ENCODE measurements at regions not wholly inside any gene's neighbourhood (a gene's known extent, or its start where the extent isn't known, plus 50 kb on each side); places are given as distances from the start of the nearest gene placed in this dataset.

- Histone ChIP-seq H3K4me2 (ENCODE audit: low read depth, low read length) (no peak overlapping the region), H3K56ac (ENCODE audit: extremely low read depth, insufficient read depth, low read length) (no peak overlapping the region), H3K9ac (ENCODE audit: low read depth, low read length) (no peak overlapping the region), H2BK5ac (ENCODE audit: low read depth, low read length, poor library complexity, severe bottlenecking) (no peak overlapping the region), H3K4me1 (ENCODE audit: control insufficient read depth, insufficient read depth, low read length) (no peaks in the 10 kb centered on the region), H4K5ac (ENCODE audit: low read depth, low read length) (no peak overlapping the region), H3K79me1 (ENCODE audit: low read depth in 1 of 2, low read length in 2 of 2) (no peaks in the 10 kb centered on the region), H2BK20ac (ENCODE audit: low read depth, low read length) (no peak overlapping the region), H4K91ac (ENCODE audit: insufficient read depth, low read depth, low read length) (no peak overlapping the region), H3K4me3 (ENCODE audit: insufficient read depth, low read depth, low read length) (no peak overlapping the region), H2AK5ac (ENCODE audit: low read depth, low read length) (no peak overlapping the region), H3K27me3 (ENCODE audit: control insufficient read depth, insufficient read depth, low read length) (no peaks in the 10 kb centered on the region), H3K23ac (ENCODE audit: low read depth, low read length) (no peak overlapping the region), H2AFZ (replicated peaks; ENCODE audit: low read length, poor library complexity) (no peak overlapping the region), H4K20me1 (ENCODE audit: insufficient read depth, low read length) (no peaks in the 10 kb centered on the region), H2BK15ac (ENCODE audit: low read depth, low read length) (no peak overlapping the region), H3K18ac (ENCODE audit: low read depth, low read length) (no peak overlapping the region), H3K9me1 (ENCODE audit: insufficient read depth, low read length) (no peaks in the 10 kb centered on the region), H3K4ac (ENCODE audit: low read depth, low read length) (no peak overlapping the region), H4K8ac (ENCODE audit: low read depth in 2 of 2, low read length in 2 of 2) (no peak overlapping the region), H3K14ac (replicated peaks; ENCODE audit: low read depth, low read length) (no peak overlapping the region), H2BK120ac (ENCODE audit: low read depth, low read length) (no peak overlapping the region), H3K27ac (ENCODE audit: insufficient read depth, low read length) (no peak overlapping the region), H2AK9ac (replicated peaks; ENCODE audit: low read depth, low read length, poor library complexity) (no peak overlapping the region), H3K9me3 (ENCODE audit: control insufficient read depth, insufficient read depth, low read length) (peaks cover 2% of the 10 kb centered on the region; the same call in 1 of the 2 replicates), H3K36me3 (ENCODE audit: control insufficient read depth, insufficient read depth, low read length) (no peaks in the 10 kb centered on the region)
- WGBS, 2 experiments (ENCODE audit: extremely low coverage in 2 of 2, insufficient read length in 1 of 2), result no CpG with 5 or more reads among the region's 2 CpGs
- dilution Hi-C loops (cut with HindIII; ENCODE audit: low sequenced_read_pairs, unreplicated experiment), result no loop called here
- CTCF ChIA-PET, result no interaction called here
- ATAC-seq (ENCODE audit: low read depth) (no peak), DNase-seq (no peak)
- POLR2A ChIA-PET (ENCODE audit: unreplicated experiment), result no interaction called here
- no TSS peak for BruUV-seq (replicated peaks)
- intact Hi-C loops (cut with micrococcal nuclease), result no loop called here
- TF ChIP-seq SMC3 (IDR thresholded peaks at IDR 0.05; ENCODE audit: low read depth, low read length) (no peak), ELK1 (IDR thresholded peaks at IDR 0.05; ENCODE audit: borderline replicate concordance, low read depth, low read length) (no peak), CEBPB (IDR thresholded peaks at IDR 0.05; ENCODE audit: low read depth, low read length) (no peak), RCOR1 (IDR thresholded peaks at IDR 0.05; ENCODE audit: insufficient replicate concordance, low read length) (no peak), CHD1 (IDR thresholded peaks at IDR 0.05; ENCODE audit: low read depth, low read length) (no peak), USF2 (IDR thresholded peaks at IDR 0.05; ENCODE audit: low read depth, low read length) (no peak), BHLHE40 (IDR thresholded peaks at IDR 0.05; ENCODE audit: low read depth, low read length) (no peak), RAD21 (IDR thresholded peaks at IDR 0.05; ENCODE audit: low read length) (no peak), FOS (IDR thresholded peaks at IDR 0.05; ENCODE audit: low read depth, low read length) (no peak), CTCF (conservative IDR thresholded peaks at IDR 0.05; ENCODE audit: low read depth, low read length) (no peak), MAFK (IDR thresholded peaks at IDR 0.05; ENCODE audit: low read depth, low read length) (no peak), POLR2A (IDR thresholded peaks at IDR 0.05; ENCODE audit: low read depth, low read length) (no peak), NFE2L2 (IDR thresholded peaks at IDR 0.05; ENCODE audit: low read depth, low read length) (no peak), MXI1 (IDR thresholded peaks at IDR 0.05; ENCODE audit: borderline replicate concordance, low read depth, low read length) (no peak), MAZ (IDR thresholded peaks at IDR 0.05; ENCODE audit: borderline replicate concordance, low read depth, low read length) (no peak)
- in situ Hi-C loops (cut with MboI; ENCODE audit: low sequenced_read_pairs), result no loop called here
These were observed 636.3 kb upstream of the BCHE start for GRCh38 chr3:166473501-166473900.

Data from IMR-90 (cell line).